GM21515 (cell line): ENCODE measurements at regions not wholly inside any gene's neighbourhood (a gene's known extent, or its start where the extent isn't known, plus 50 kb on each side); places are given as distances from the start of the nearest gene placed in this dataset.
"Not testable (repeated sequence)": the region's sequence is repeated elsewhere in the genome, so short reads cannot be mapped to it uniquely, and the experiment has no call there.

Experiments used
- ATAC-seq: cut with Tn5 transposase; IDR thresholded peaks from one replicate; pipeline ENCODE4 v1.9.1; 2021; ENCODE audit not compliant: unreplicated experiment

- ATAC-seq = no peak
Observed at GRCh38 chr4:128649575-128650205, 159.8 kb upstream of the JADE1 start.

DNA sequence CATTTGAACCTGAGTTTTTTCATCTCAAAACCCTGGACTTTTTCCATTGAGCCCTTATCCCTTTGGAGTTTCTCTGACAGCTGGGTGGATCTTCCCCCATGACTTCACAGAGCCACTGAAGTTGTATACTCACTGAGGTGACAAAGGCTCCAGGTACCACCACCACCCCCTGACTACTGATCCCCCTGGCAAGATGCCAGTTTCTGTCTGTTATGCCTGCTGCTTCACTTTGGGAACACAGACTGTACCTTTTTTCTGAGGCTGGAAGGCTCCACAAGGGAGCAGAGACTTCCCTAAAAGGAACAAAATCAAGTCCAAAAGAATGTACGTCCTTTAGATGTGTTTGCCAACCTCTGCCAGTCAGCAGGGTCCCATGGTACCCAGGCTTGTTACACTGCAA is 160.3 kb upstream of the JADE1 start:
- no peak for ATAC-seq

- ATAC-seq = no peak
Observed at GRCh38 chr4:128648021-128648420, 161.5 kb upstream of the JADE1 start.

DNA sequence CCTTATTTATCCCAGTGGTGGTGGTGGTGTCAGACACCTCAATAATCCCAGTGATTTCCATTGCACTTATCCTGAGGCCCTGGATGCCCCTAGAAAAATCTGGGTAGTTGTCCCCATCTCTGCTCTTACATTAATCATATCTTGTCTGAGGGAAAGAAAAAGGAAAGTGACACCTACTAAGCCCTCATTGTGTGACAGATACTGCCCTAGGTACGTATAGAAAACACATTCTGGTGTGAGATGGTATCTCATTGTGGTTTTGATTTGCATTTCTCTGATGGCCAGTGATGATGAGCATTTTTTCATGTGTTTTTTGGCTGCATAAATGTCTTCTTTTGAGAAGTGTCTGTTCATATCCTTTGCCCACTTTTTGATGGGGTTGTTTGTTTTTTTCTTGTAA is 162.6 kb upstream of the JADE1 start:
- not testable (repeated sequence) for ATAC-seq

DNA sequence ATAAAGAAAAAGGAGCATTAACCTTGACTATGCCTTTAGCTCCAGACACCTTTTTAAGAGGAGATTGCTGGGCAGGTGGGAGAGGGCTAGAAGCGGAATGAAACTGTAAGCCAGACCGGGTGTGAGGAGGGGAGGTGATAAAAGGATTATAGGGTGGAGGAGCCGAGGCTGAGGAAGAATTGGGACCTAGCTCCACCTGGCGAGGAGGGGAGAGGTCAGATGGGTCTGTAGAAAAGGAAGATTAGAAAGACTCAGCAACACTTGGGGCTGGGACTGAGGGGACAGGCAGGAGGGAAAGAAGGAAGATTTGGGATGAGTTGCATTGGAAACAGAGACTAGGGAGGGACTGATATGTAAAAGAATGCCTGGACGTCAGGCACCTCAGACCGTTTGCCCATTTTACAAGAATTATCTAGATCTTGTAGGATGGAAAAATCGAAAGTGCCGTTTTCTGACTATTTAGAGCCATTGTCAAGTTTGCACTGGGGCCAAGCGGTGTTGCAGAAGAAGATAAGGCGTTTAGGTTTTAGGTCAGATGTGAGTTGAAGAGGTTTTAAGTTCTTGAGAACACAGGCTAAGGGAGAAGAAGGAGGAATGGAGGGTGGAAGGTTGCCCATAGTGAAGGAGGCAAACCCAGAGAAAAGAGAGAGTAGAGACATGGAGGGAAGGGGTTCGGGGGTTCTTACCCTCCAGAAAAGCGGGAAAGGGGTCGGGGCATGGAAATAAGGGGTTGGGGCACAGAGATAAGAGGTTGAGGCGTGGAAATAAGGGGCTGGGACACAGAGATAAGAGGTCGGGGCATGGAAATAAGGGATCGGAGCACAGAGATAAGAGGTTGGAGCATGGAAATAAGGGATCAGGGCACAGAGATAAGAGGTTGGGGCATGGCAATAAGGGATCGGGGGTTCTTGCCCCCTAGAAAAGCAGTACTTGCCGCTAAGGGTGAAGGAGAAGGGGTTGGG is 164.5 kb upstream of the JADE1 start:
- not testable (repeated sequence) for ATAC-seq

DNA sequence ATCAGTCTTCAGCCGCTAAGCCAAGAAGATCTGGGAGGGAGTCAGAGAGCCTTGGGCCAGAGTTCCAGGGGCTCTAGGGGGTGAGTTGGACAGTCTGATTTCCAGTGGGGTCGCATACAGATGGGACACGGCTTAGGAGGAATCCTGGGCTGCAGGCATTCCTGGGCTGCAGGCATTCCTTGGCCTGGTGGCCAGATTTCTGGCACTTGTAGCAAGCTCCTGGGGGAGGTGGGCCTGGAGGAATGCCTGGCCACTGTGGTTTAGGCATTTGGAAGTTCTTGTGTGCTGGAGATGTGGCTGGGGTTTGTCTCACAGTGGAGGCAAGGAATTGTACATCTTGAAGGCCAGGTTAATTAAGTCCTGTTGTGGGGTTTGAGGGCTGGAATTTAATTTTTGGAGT is 165.4 kb upstream of the JADE1 start:
- ATAC-seq = not testable (repeated sequence)

DNA sequence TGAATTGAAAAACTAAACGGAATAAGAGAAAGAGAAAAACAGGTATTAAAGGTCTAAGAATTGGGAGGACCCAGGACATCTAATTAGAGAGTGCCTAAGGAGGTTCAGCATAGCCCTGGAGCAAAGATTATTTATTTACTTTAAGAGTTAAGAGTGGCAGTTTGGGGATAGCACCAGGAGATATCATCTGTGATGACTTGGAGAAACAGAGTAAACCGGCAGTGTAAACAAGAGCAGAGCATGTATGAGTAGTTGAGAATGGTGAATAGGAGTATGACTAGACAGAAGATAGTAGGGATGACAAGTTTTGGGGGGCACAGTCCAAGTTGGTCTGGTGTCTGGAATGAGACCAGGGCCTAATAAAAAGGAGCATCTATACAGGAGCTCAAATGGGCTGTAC is 167.9 kb upstream of the JADE1 start:
- not testable (repeated sequence) for ATAC-seq

- no peak for ATAC-seq
Observed at GRCh38 chr4:128639541-128640270, 169.8 kb upstream of the JADE1 start.

GRCh38 chr4:128636906-128637305 is 172.6 kb upstream of the JADE1 start:
- no peak for ATAC-seq

- no peak for ATAC-seq
Observed at GRCh38 chr4:128635955-128636560, 173.4 kb upstream of the JADE1 start.

- no peak for ATAC-seq
Observed at GRCh38 chr4:128635141-128635954, 174.2 kb upstream of the JADE1 start.

DNA sequence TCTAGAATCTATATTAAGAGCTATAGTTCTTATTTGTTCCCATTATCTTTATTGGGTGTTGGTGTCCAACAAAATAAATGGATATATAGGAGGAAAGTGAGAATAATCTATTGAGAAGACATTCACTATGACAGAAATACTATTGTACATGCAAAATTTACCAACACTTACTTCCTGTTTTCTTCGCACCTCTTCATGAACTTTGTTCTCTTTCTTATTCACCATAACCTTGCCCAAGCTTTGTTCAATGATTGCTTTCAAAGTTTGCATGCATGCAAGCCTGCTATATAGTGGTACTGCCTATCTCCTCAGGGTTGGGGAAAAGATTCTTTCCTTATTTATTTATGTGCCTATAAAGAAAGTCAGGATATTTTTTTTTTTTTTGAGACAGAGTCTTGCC is 176.4 kb upstream of the JADE1 start:
- no peak for ATAC-seq

DNA sequence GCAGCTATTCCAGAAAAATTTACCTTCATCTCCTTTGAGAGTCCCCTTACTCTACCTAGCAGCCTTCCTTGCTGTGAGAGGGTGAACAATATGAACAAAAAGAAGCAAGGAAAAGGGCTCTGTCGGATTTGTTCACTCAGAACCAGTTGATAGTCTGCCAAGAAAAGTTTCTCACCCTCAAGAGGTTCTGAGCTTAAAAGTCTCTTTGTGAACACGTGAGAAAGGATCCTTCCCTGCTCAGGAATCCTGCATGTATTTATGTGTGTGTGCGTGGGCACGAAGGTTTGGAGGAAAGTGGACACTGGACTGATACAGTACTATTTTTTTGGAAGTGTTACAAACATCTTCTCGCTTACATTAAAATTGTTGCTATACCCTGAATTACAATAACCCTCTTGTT is 178.6 kb upstream of the JADE1 start:
- ATAC-seq = no peak

DNA sequence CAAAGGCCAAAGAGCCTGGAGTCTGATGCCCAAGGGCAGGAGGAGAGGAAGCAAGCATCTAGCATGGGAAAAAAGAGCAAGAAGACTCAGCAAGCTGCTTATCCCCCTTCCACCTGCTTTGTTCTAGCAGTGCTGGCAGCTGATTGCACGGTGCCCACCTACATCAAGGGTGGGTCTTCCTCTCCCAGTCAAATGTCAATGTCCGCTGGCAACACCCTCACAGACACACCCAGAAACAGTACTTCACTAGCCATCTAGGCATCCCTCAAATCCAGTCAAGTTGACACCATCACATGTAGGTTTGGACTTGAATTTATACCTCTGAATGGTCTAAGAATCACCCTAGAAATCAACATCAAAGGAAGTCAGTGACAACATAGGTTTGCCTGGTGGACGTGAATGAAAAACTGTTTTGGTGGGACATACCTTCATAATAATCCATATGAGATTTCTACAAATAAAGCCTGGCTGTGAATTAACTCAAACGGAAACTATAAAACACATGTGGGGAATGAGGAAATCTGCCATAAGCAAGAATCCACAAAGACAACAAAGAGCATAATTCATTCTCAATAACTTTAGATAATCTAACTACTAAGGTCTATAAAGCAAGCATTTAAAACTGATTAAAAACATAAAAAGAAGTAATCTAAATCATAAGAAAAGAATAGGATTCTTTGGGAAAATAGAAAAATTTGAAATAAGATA is 185.8 kb upstream of the JADE1 start:
- no peak for ATAC-seq

DNA sequence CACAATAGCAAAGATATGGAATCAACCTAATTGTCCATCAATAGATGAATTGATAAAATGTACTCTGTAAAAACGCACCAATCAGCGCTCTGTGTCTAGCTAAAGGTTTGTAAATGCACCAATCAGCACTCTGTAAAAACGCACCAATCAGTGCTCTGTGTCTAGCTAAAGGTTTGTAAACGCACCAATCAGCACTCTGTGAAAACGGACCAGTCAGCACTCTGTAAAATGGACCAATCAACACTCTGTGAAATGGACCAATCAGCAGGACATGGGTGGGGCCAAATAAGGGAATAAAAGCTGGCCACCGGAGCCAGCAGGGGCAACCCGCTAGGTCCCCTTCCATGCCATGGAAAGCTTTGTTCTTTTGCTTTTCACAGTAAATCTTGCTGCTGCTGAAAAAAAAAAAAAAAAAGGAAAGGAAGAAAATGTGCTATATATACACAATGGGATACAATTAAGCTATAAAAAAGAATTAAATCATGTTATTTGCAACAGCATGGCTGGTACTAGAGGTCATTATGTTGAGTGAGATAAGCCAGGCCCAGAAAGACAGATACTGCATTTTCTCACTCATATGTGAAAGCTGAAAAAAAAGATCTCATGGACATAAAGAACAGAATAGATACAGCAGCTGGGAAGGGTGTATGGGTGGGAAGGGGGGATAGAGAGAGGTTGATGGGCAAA is 189.1 kb upstream of the JADE1 start:
- not testable (repeated sequence) for ATAC-seq

DNA sequence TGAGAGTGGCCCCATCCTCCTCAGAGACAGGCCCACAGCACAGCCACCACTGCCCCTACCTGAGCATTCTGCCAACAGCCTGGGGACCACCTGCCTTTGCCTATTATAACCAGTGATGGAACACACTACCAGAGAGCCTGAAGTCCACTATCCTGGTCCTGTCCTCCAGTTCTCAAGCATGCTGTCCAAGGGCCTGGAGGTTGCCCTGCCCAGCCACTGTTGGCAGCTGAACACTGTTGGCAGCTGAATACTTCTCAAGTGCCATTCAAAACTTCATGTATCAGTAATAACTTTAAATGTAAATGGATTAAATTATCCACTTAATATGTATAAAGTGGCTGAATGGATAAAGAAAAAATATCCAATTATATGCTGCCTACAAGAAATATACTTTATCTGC is 194.3 kb upstream of the JADE1 start:
- ATAC-seq = no peak

- no peak for ATAC-seq
Observed at GRCh38 chr4:128608006-128608405, 201.5 kb upstream of the JADE1 start.

GRCh38 chr4:128606173-128606572 is 203.3 kb upstream of the JADE1 start:
- ATAC-seq = no peak

DNA sequence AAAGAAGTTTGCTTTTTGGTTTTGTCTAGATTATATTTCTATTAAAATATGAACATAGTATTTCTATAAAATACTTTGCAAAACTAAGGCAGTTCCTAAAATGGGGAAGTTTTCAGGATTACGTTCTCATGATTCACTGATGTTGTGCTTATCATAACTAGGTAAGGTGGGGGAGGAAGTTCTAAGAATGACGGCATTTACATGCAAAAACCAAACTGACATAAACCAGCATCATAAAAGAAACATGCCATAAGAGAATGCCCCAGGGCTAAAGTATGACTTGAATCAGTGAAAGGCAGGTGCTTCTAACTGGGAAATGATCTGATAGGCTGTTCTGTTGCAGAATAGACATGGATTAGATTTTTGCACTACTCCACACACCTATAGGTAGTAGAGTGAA is 204.7 kb upstream of the JADE1 start:
- no peak for ATAC-seq
